Heart left ventricle (tissue), 13 donors: ENCODE measurements at regions not wholly inside any gene's neighbourhood (a gene's known extent, or its start where the extent isn't known, plus 50 kb on each side); places are given as distances from the start of the nearest gene placed in this dataset.
"Not testable (repeated sequence)": the region's sequence is repeated elsewhere in the genome, so short reads cannot be mapped to it uniquely, and the experiment has no call there.

ENCODE experiments used
- POLR2A ChIP-seq, 2 donors: fragments of 450-650 bp; IDR thresholded peaks; one replicate each; pipeline ENCODE4 v1.6.1; 2017; ENCODE audit warnings: antibody characterized with exemption in 2 of 2, mild to moderate bottlenecking in 2 of 2, moderate library complexity in 2 of 2
- TF ChIP-seq, protein P1 (sequence below), 12 donors: fragments of 200-600 bp; sonication (generic) in 4 of 12; IDR thresholded peaks; one replicate each; pipeline versions ENCODE4 v1.5.0 to v1.8.0; 2018 to 2022; ENCODE audit warnings: antibody characterized with exemption in 12 of 12, mild to moderate bottlenecking in 5 of 12
- donor health status: ischemic (EF 13 %, LVEDD 7.1; RV severe dilation, severe dysfunction).
- donor health status: DM: no; HTN: yes; CAD: no.
- donor health status: DM: no; HTN: no; CAD: no.
- donor health status: ischemic (EF 25% LVEDD 6.9; RV normal size, moderate dysfunction).
- donor health status: ischemic (EF 25% LVEDD 5.7; RV mildly dilated, moderate dysfunction).
- donor health status: ischemic (EF 35%, LVEDD 5.7; RV mildly dilated, moderate dysfunction).
- donor health status: nonischemic (EF 11% LVEDD 7.7; RV severe dilation, severe dysfunction).
- donor health status: DM: yes; HTN: yes; CAD: no.
- donor health status: PGD.
- donor health status: ischemic (EF 29% LVEDD 5.4; RV normal size, mild dysfunction).
- donor health status: nonischemic (EF 23%, LVEDD 6.1; RV moderate dilation, normal function).

DNA sequence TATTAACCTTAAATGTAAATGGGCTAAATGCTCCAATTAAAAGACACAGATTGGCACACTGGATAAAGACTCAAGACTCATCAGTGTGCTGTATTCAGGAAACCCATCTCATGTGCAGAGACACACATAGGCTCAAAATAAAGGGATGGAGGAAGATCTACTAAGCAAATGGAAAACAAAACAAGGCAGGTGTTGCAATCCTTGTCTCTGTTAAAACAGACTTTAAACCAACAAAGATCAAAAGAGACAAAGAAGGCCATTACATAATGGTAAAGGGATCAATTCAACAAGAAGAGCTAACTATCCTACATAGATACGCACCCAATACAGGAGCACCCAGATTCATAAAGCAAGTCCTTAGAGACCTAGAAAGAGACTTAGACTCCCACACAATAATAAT is 80.1 kb upstream of the NPSR1 start:
- TF ChIP-seq, protein P1, sequence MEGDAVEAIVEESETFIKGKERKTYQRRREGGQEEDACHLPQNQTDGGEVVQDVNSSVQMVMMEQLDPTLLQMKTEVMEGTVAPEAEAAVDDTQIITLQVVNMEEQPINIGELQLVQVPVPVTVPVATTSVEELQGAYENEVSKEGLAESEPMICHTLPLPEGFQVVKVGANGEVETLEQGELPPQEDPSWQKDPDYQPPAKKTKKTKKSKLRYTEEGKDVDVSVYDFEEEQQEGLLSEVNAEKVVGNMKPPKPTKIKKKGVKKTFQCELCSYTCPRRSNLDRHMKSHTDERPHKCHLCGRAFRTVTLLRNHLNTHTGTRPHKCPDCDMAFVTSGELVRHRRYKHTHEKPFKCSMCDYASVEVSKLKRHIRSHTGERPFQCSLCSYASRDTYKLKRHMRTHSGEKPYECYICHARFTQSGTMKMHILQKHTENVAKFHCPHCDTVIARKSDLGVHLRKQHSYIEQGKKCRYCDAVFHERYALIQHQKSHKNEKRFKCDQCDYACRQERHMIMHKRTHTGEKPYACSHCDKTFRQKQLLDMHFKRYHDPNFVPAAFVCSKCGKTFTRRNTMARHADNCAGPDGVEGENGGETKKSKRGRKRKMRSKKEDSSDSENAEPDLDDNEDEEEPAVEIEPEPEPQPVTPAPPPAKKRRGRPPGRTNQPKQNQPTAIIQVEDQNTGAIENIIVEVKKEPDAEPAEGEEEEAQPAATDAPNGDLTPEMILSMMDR (IDR thresholded peaks at IDR 0.05): not testable (repeated sequence)
- not testable (repeated sequence) for TF ChIP-seq POLR2A (IDR thresholded peaks at IDR 0.05)
